Osteoblast (primary cell): ENCODE measurements at regions not wholly inside any gene's neighbourhood (a gene's known extent, or its start where the extent isn't known, plus 50 kb on each side); places are given as distances from the start of the nearest gene placed in this dataset.

Experiments
- DNase-seq: peaks from one replicate; pipeline ENCODE4 v3.0.0; 2011; ENCODE audit warnings: low spot score, mixed read lengths; ENCODE audit not compliant: insufficient read length; ENCODE audit errors: missing footprints
- H2AFZ ChIP-seq: 2 replicates; pipeline ENCODE4 v1.6.0; 2011; ENCODE audit warnings: mild to moderate bottlenecking, low read length
- H3K27ac ChIP-seq: 2 replicates; pipeline ENCODE4 v1.5.1; 2011; ENCODE audit warnings: mild to moderate bottlenecking, low read depth, low read length, moderate library complexity
- H3K27me3 ChIP-seq: 2 replicates; pipeline ENCODE4 v1.6.0; 2012; ENCODE audit warnings: mild to moderate bottlenecking, control low read depth, inconsistent platforms, low read length, moderate library complexity; ENCODE audit not compliant: insufficient read depth
- H3K36me3 ChIP-seq: 2 replicates; pipeline ENCODE4 v1.5.1; 2011; ENCODE audit warnings: mild to moderate bottlenecking, low read length, control low read depth, moderate library complexity; ENCODE audit not compliant: insufficient read depth
- H3K4me1 ChIP-seq: 2 replicates; pipeline ENCODE4 v1.5.1; 2011; ENCODE audit warnings: mild to moderate bottlenecking, low read length, control low read depth, moderate library complexity; ENCODE audit not compliant: insufficient read depth
- H3K4me2 ChIP-seq: 2 replicates; pipeline ENCODE4 v1.6.0; 2011; ENCODE audit warnings: mild to moderate bottlenecking, low read length; ENCODE audit not compliant: insufficient read depth
- H3K4me3 ChIP-seq: fragments of 200-600 bp; sonication (generic); 3 replicates; pipeline ENCODE4 v1.5.1; 2012; ENCODE audit warnings: mild to moderate bottlenecking, low read length, inconsistent platforms; ENCODE audit not compliant: insufficient read depth
- H3K79me2 ChIP-seq: 2 replicates; pipeline ENCODE4 v1.6.0; 2012; ENCODE audit warnings: mild to moderate bottlenecking, low read length, control low read depth, inconsistent platforms; ENCODE audit not compliant: insufficient read depth
- H3K9me3 ChIP-seq: 2 replicates; pipeline ENCODE4 v1.5.1; 2011; ENCODE audit warnings: low read depth, low read length, control low read depth
- H4K20me1 ChIP-seq: 2 replicates; pipeline ENCODE4 v1.6.0; 2012; ENCODE audit warnings: mild to moderate bottlenecking, low read length, control low read depth; ENCODE audit not compliant: insufficient read depth
- TF ChIP-seq, protein P1 (sequence below): IDR thresholded peaks from 2 replicates; pipeline ENCODE4 v1.5.1; 2011; ENCODE audit warnings: mild to moderate bottlenecking, low read depth, low read length, moderate library complexity; ENCODE audit errors: extremely low read depth

DNA sequence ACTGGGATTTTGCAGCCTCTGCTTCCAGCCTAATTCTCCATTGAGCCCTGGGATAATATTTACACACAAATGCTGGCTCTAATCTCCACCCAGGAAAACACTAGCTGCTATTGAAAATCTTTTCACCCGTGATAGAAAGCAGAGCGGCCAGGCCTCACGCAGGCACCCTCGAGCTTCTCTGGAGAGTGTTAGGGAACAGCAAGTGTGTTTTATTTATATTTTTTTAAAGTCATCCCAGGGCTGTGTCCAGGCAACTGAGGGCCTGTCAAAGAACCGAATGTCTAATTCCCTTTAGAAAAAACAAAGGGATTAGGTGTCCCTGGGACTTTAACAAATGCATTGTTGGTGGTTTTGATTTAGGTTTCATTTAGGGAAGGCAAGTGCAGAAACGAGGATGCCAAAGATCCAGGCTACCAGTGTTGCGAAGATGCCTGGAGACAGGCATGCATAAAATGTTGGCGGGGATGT lies 51.2 kb upstream of the SPRY4 start:
- no peaks in the 10 kb centered on the region for H4K20me1 ChIP-seq
- H3K4me3 ChIP-seq, result no peak overlapping the region
- H3K9me3 ChIP-seq, result no peaks in the 10 kb centered on the region
- TF ChIP-seq, protein P1, sequence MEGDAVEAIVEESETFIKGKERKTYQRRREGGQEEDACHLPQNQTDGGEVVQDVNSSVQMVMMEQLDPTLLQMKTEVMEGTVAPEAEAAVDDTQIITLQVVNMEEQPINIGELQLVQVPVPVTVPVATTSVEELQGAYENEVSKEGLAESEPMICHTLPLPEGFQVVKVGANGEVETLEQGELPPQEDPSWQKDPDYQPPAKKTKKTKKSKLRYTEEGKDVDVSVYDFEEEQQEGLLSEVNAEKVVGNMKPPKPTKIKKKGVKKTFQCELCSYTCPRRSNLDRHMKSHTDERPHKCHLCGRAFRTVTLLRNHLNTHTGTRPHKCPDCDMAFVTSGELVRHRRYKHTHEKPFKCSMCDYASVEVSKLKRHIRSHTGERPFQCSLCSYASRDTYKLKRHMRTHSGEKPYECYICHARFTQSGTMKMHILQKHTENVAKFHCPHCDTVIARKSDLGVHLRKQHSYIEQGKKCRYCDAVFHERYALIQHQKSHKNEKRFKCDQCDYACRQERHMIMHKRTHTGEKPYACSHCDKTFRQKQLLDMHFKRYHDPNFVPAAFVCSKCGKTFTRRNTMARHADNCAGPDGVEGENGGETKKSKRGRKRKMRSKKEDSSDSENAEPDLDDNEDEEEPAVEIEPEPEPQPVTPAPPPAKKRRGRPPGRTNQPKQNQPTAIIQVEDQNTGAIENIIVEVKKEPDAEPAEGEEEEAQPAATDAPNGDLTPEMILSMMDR, result no peak
- H3K4me2 ChIP-seq, result no peak overlapping the region
- no peaks in the 10 kb centered on the region for H3K4me1 ChIP-seq
- no peaks in the 10 kb centered on the region for H3K27me3 ChIP-seq
- no peak overlapping the region for H2AFZ ChIP-seq
- no peak for DNase-seq
- no peaks in the 10 kb centered on the region for H3K79me2 ChIP-seq
- no peaks in the 10 kb centered on the region for H3K36me3 ChIP-seq
- H3K27ac ChIP-seq, result no peak overlapping the region
